Vagina (tissue), 2 donors: ENCODE measurements at regions not wholly inside any gene's neighbourhood (a gene's known extent, or its start where the extent isn't known, plus 50 kb on each side); places are given as distances from the start of the nearest gene placed in this dataset.

Experiments used
- DNase-seq, 2 donors: peaks; one replicate each; pipeline ENCODE4 v3.0.0-alpha.2; 2017; ENCODE audit errors: extremely low spot score in 2 of 2
- H3K27ac ChIP-seq: fragments of 200-600 bp; sonication (generic); one replicate; pipeline ENCODE4 v1.5.1; 2019
- H3K27me3 ChIP-seq: fragments of 200-600 bp; sonication (generic); one replicate; pipeline ENCODE4 v1.5.1; 2019
- H3K36me3 ChIP-seq, 2 donors: fragments of 200-600 bp; sonication (generic); one replicate each; pipeline ENCODE4 v1.5.1; 2017 to 2019
- H3K4me1 ChIP-seq: fragments of 200-600 bp; sonication (generic); one replicate; pipeline ENCODE4 v1.5.1; 2019
- H3K4me3 ChIP-seq, 2 donors: fragments of 200-600 bp; sonication (generic); 1 replicate in 1 of 2; 2 replicates in 1 of 2; pipeline ENCODE4 v1.5.1; 2016 to 2019
- H3K9me3 ChIP-seq: fragments of 200-600 bp; sonication (generic); one replicate; pipeline ENCODE4 v1.5.1; 2019
- CTCF ChIP-seq, 3 experiments: fragments of 450-650 bp in 2 of 3; fragments of 200-600 bp in 1 of 3; sonication (generic) in 1 of 3; IDR thresholded peaks; one replicate each; pipeline ENCODE4 v1.5.1; 2017 to 2019; ENCODE audit warnings: antibody characterized with exemption in 3 of 3, mild to moderate bottlenecking in 2 of 3, moderate library complexity in 2 of 3
- POLR2A ChIP-seq, 2 donors: fragments of 450-650 bp; IDR thresholded peaks; one replicate each; pipeline ENCODE4 v1.6.1; 2017; ENCODE audit warnings: antibody characterized with exemption in 2 of 2, mild to moderate bottlenecking in 2 of 2, moderate library complexity in 2 of 2
- POLR2AphosphoS5 ChIP-seq, 2 donors: sonication (generic); formaldehyde crosslinking; IDR thresholded peaks; one replicate each; pipeline ENCODE4 v1.9.0; 2017; ENCODE audit warnings: antibody characterized with exemption in 2 of 2, mild to moderate bottlenecking in 2 of 2, low read depth in 1 of 2; ENCODE audit not compliant: insufficient read depth in 1 of 2
- intact Hi-C: fragments of 100-400 bp; cut with DNase I; formaldehyde crosslinking; loops from one replicate; pipeline ENCODE4 v1.15.1; 2023

GRCh38 chr10:4170181-4170580 is 385.2 kb upstream of the KLF6 start:
- no peaks in the 10 kb centered on the region for H3K36me3 ChIP-seq
- TF ChIP-seq CTCF (IDR thresholded peaks at IDR 0.05), result no peak
- no peak for TF ChIP-seq POLR2AphosphoS5 (IDR thresholded peaks at IDR 0.05; ENCODE audit: insufficient read depth in 1 of 2, low read depth in 1 of 2)
- TF ChIP-seq POLR2A (IDR thresholded peaks at IDR 0.05), result no peak
- no peak overlapping the region for H3K27ac ChIP-seq
- H3K4me3 ChIP-seq, result no peak overlapping the region
- no peaks in the 10 kb centered on the region for H3K9me3 ChIP-seq
- H3K4me1 ChIP-seq, result no peaks in the 10 kb centered on the region
- DNase-seq, result no peak
- no peaks in the 10 kb centered on the region for H3K27me3 ChIP-seq
- intact Hi-C loops, result no loop called here

GRCh38 chr10:4169448-4169847 is 384.4 kb upstream of the KLF6 start:
- intact Hi-C loops, result no loop called here
- H3K36me3 ChIP-seq, result no peaks in the 10 kb centered on the region
- H3K27ac ChIP-seq, result no peak overlapping the region
- no peaks in the 10 kb centered on the region for H3K27me3 ChIP-seq
- H3K4me1 ChIP-seq, result no peaks in the 10 kb centered on the region
- H3K4me3 ChIP-seq, result no peak overlapping the region
- no peaks in the 10 kb centered on the region for H3K9me3 ChIP-seq
- TF ChIP-seq POLR2AphosphoS5 (IDR thresholded peaks at IDR 0.05; ENCODE audit: insufficient read depth in 1 of 2, low read depth in 1 of 2), result no peak
- TF ChIP-seq POLR2A (IDR thresholded peaks at IDR 0.05), result no peak
- no peak for TF ChIP-seq CTCF (IDR thresholded peaks at IDR 0.05)
- no peak for DNase-seq

GRCh38 chr10:4167216-4167615 is 382.2 kb upstream of the KLF6 start:
- DNase-seq, result no peak
- no peaks in the 10 kb centered on the region for H3K36me3 ChIP-seq
- TF ChIP-seq POLR2A (IDR thresholded peaks at IDR 0.05) (no peak), CTCF (IDR thresholded peaks at IDR 0.05) (no peak), POLR2AphosphoS5 (IDR thresholded peaks at IDR 0.05; ENCODE audit: insufficient read depth in 1 of 2, low read depth in 1 of 2) (no peak)
- no peaks in the 10 kb centered on the region for H3K9me3 ChIP-seq
- H3K4me1 ChIP-seq, result no peaks in the 10 kb centered on the region
- no peak overlapping the region for H3K27ac ChIP-seq
- H3K27me3 ChIP-seq, result no peaks in the 10 kb centered on the region
- H3K4me3 ChIP-seq, result no peak overlapping the region
- intact Hi-C loops, result no loop called here

- TF ChIP-seq POLR2AphosphoS5 (IDR thresholded peaks at IDR 0.05; ENCODE audit: insufficient read depth in 1 of 2, low read depth in 1 of 2) (no peak), CTCF (IDR thresholded peaks at IDR 0.05) (no peak), POLR2A (IDR thresholded peaks at IDR 0.05) (no peak)
- intact Hi-C loops, result no loop called here
Observed at GRCh38 chr10:4162571-4163286, 377.7 kb upstream of the KLF6 start.

GRCh38 chr10:4159173-4159572 is 374.2 kb upstream of the KLF6 start:
- Histone ChIP-seq H3K36me3 (no peaks in the 10 kb centered on the region), H3K27me3 (no peaks in the 10 kb centered on the region), H3K9me3 (no peaks in the 10 kb centered on the region), H3K4me1 (no peaks in the 10 kb centered on the region), H3K27ac (no peak overlapping the region), H3K4me3 (no peak overlapping the region)
- intact Hi-C loops, result no loop called here
- TF ChIP-seq POLR2A (IDR thresholded peaks at IDR 0.05) (no peak), POLR2AphosphoS5 (IDR thresholded peaks at IDR 0.05; ENCODE audit: insufficient read depth in 1 of 2, low read depth in 1 of 2) (no peak), CTCF (IDR thresholded peaks at IDR 0.05) (no peak)
- DNase-seq, result no peak

More at GRCh38 chr10:4162571-4163286, 377.7 kb upstream of the KLF6 start:
- DNase-seq, result no peak
- Histone ChIP-seq H3K27me3 (no peaks in the 10 kb centered on the region), H3K27ac (no peak overlapping the region), H3K4me1 (no peaks in the 10 kb centered on the region), H3K9me3 (no peaks in the 10 kb centered on the region), H3K36me3 (no peaks in the 10 kb centered on the region), H3K4me3 (no peak overlapping the region)
